Dendritic cell treated with granulocyte-macrophage colony-stimulating factor and Interleukin-4, amounts not matched to agents 40 ng/mL and 50 ng/mL, for 4 days (primary cell): ENCODE measurements at regions not wholly inside any gene's neighbourhood (a gene's known extent, or its start where the extent isn't known, plus 50 kb on each side); places are given as distances from the start of the nearest gene placed in this dataset.
A peak's percentile ranks its signal among the peaks of the same experiment; 100 is the strongest.

Experiments
- H3K27ac Mint-ChIP-seq: one replicate; pipeline ENCODE4 v1.8.0; 2022; ENCODE audit warnings: mild to moderate bottlenecking, mixed read lengths
- H3K27me3 Mint-ChIP-seq: one replicate; pipeline ENCODE4 v1.8.0; 2022; ENCODE audit warnings: mild to moderate bottlenecking, mixed read lengths
- H3K36me3 Mint-ChIP-seq: one replicate; pipeline ENCODE4 v1.8.0; 2022; ENCODE audit warnings: low read depth, mixed read lengths
- H3K4me1 Mint-ChIP-seq: one replicate; pipeline ENCODE4 v1.8.0; 2022; ENCODE audit warnings: low read depth, mixed read lengths
- H3K4me3 Mint-ChIP-seq: one replicate; pipeline ENCODE4 v1.8.0; 2022; ENCODE audit warnings: mild to moderate bottlenecking, moderate library complexity, mixed read lengths
- H3K9me3 Mint-ChIP-seq: one replicate; pipeline ENCODE4 v1.8.0; 2022; ENCODE audit warnings: mixed read lengths
- intact Hi-C: fragments of 100-400 bp; cut with micrococcal nuclease; formaldehyde crosslinking; loops from one replicate; pipeline ENCODE4 v1.15.0; 2022

DNA sequence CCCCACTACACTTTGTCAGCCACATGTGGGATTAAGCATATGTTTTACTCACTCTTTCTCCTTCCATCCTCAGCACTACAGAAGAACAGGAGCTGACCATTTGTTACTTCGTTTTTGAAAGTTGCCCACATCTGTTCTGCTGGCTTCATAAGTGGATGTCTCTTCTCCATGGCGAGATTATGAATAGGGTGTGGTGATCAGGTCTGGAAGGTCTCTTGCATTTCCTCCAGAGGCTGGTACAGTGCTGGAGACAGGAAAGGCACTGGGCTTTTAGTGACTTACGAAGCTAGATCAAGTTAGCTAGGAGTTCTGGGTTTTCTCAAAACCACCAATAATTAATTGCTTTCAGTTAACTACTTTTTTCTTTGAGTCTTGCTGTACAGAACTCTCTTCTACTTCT, 136.5 kb downstream of the AQP4 start:
- no peaks in the 10 kb centered on the region for H3K9me3 Mint-ChIP-seq
- H3K4me1 Mint-ChIP-seq: peaks cover 5% of the 10 kb centered on the region
- H3K4me3 Mint-ChIP-seq: no peak overlapping the region
- intact Hi-C loops: no loop called here
- H3K36me3 Mint-ChIP-seq: no peaks in the 10 kb centered on the region
- H3K27me3 Mint-ChIP-seq: no peaks in the 10 kb centered on the region
- H3K27ac Mint-ChIP-seq: no peak overlapping the region

DNA sequence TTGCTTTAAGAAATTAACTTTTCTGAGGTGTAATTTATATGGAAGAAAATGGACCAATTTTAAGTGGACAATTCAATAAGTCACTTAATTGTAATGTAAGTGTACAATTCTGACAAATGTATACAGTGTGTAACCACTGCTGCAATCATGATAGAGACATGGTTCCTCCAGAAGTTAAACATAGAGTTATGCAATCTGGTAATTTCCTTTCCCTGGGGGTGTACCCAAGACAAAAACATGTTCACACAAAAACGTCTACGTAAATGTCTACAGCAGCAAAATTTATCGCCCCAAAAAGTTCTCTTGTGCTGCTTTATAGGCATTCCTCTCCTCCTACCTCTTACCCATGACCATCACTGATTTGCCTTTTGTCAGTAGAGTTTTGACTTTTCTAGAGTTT, 141.5 kb downstream of the AQP4 start:
- Mint-ChIP-seq H3K36me3 (no peaks in the 10 kb centered on the region), H3K4me3 (peak overlapping the region; percentile 48), H3K27ac (peak overlapping the region; percentile 22), H3K9me3 (no peaks in the 10 kb centered on the region), H3K4me1 (peaks cover 28% of the 10 kb centered on the region), H3K27me3 (no peaks in the 10 kb centered on the region)
- intact Hi-C loops: no loop called here

DNA sequence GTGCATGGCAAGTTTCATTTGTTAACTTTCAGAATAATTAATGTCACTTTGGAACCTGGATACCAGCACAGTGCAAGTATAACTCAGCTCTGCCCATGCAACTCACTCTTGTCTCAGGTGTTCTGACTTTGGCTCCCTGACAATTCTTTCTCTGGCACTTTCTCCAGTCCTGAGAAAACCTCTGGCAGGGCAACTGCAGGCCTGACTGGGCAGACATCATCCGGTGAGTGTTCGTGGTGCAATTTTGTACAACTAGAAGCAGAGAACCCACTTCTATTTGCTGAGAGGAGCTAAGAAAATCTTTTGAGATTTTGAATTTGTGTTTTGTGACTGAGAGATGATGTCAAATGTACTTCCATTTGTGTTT, 143.0 kb downstream of the AQP4 start:
- Mint-ChIP-seq H3K27ac (no peak overlapping the region), H3K36me3 (no peaks in the 10 kb centered on the region), H3K9me3 (no peaks in the 10 kb centered on the region), H3K4me3 (no peak overlapping the region), H3K4me1 (peaks cover 28% of the 10 kb centered on the region), H3K27me3 (no peaks in the 10 kb centered on the region)
- intact Hi-C loops: no loop called here

DNA sequence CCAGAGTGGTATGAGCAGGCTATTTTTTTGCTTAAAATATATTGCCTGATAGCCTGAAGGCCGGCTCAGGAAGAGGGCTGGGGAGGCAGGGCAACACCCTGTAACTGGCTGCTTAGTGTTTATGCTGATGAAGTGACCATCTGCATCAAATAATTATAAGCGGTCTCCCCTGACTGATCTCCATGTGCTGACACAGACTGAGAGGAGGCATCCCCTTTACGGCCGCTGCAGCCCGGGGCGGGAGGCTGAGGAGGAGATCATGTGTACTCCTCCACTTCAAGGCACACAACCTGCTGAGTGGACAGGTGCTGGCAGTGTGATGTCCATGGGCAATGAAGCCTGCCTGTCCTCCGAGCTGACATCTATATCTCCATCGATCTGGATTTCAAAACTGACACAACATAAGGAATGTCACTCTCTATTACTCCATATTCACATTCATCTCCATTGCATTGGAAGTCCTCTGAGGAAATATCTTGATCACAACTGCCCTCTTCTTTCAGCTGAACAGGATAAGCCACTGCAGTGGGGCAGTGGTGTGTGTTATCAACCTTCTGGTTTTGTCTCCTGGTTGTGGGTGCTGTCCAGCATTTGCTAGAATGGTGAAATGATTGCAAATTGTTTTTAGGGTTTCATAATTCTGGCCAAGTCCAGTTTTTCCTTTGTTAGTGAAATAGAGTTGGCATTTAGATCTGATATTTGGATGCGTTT, 143.5 kb downstream of the AQP4 start:
- H3K4me1 Mint-ChIP-seq: peaks cover 28% of the 10 kb centered on the region
- H3K27ac Mint-ChIP-seq: no peak overlapping the region
- no peaks in the 10 kb centered on the region for H3K36me3 Mint-ChIP-seq
- H3K4me3 Mint-ChIP-seq: no peak overlapping the region
- H3K27me3 Mint-ChIP-seq: no peaks in the 10 kb centered on the region
- intact Hi-C loops: no loop called here
- H3K9me3 Mint-ChIP-seq: no peaks in the 10 kb centered on the region

DNA sequence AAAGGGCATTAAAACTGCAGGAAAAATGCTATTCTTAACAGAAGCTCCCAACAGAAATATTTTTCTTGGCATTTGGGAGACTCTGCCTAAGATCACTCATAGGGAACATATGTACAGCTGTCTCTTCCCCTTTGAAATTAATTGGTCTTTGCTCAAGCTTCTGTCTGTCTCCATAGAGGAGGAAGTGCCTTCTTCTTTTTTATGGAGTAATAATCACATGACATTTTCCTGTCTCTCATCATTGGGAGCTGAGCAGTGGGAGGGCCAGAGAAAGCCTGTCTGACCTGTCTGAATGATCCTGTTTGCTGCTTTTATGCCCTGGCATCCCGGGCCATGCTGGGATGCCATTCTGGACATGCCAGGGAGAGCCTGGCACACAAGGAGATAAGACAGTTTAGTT, 145.6 kb downstream of the AQP4 start:
- intact Hi-C loops: no loop called here
- no peaks in the 10 kb centered on the region for H3K27me3 Mint-ChIP-seq
- no peaks in the 10 kb centered on the region for H3K9me3 Mint-ChIP-seq
- H3K36me3 Mint-ChIP-seq: no peaks in the 10 kb centered on the region
- H3K27ac Mint-ChIP-seq: no peak overlapping the region
- H3K4me3 Mint-ChIP-seq: no peak overlapping the region
- peaks cover 33% of the 10 kb centered on the region for H3K4me1 Mint-ChIP-seq

DNA sequence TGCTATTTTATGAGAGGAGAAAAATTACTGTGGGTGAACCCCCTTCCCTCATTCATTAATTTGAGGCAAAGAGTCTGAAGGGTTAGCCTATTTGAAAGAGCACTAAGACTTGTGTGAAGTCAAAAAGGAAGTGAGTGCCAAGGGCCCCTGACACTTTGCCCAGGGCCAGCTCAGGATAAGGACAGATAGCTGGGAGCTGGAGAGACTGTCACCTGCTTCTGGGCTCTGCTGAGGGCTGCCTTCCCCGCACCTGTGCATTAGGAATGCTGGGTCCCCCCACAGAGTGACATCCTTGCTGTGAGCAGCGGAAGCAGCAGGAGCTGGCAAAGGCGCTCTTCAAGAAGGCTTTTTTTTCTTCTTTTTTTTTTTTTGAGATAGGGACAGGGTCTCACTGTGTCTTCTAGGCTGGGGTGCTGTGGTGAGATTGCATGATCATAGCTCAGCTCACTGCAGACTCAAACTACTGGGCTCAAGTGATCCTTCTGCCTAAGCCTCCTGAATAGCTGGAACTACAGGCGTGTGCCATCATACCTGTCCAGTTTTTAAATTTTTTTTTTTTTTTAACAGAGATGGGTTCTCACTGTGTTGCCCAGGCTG, 148.3 kb downstream of the AQP4 start:
- H3K4me1 Mint-ChIP-seq: peaks cover 30% of the 10 kb centered on the region
- intact Hi-C loops: no loop called here
- no peaks in the 10 kb centered on the region for H3K36me3 Mint-ChIP-seq
- no peak overlapping the region for H3K27ac Mint-ChIP-seq
- H3K9me3 Mint-ChIP-seq: no peaks in the 10 kb centered on the region
- no peaks in the 10 kb centered on the region for H3K27me3 Mint-ChIP-seq
- no peak overlapping the region for H3K4me3 Mint-ChIP-seq

DNA sequence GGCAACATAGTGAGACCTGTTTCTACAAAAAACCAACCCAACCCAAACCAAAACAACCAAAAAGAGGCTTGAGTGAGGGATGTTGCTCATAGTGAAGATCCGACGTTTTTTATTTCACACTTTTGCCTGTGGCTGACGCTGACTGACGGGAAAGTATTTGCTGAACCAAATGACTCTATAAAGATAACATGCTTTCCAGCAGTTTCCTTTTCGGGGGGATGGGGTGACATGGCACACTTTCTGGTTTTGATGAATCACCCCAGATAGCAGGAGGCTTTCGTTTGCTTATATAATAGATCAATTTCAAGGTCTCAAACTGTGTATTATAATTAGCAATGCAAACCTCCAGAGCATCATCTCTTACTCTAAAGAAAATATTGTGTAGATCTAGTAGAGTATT, 150.8 kb downstream of the AQP4 start:
- no peak overlapping the region for H3K27ac Mint-ChIP-seq
- no peak overlapping the region for H3K4me3 Mint-ChIP-seq
- H3K4me1 Mint-ChIP-seq: peaks cover 35% of the 10 kb centered on the region
- H3K27me3 Mint-ChIP-seq: no peaks in the 10 kb centered on the region
- intact Hi-C loops: no loop called here
- no peaks in the 10 kb centered on the region for H3K9me3 Mint-ChIP-seq
- no peaks in the 10 kb centered on the region for H3K36me3 Mint-ChIP-seq

DNA sequence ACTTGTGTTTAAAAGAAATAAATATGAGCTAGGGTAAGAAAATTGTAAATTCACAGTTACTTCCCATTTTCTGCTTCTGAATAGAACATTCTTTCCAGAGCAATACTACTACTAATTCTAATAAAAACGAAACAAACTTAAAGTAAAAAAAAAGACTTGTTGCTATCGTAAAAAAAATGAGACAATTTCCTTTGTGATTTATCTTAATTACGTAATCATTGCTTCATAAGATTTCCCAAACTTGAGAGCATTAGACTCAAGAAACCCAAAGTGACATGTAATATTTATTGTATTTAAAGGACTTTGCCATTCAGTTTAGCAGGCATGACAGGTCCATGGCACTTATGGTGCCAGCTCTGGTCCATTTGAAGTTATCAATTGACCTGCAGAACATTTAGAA, 153.8 kb downstream of the AQP4 start:
- no peaks in the 10 kb centered on the region for H3K36me3 Mint-ChIP-seq
- H3K27me3 Mint-ChIP-seq: no peaks in the 10 kb centered on the region
- H3K4me3 Mint-ChIP-seq: no peak overlapping the region
- no peak overlapping the region for H3K27ac Mint-ChIP-seq
- intact Hi-C loops: no loop called here
- no peaks in the 10 kb centered on the region for H3K9me3 Mint-ChIP-seq
- peaks cover 53% of the 10 kb centered on the region for H3K4me1 Mint-ChIP-seq

DNA sequence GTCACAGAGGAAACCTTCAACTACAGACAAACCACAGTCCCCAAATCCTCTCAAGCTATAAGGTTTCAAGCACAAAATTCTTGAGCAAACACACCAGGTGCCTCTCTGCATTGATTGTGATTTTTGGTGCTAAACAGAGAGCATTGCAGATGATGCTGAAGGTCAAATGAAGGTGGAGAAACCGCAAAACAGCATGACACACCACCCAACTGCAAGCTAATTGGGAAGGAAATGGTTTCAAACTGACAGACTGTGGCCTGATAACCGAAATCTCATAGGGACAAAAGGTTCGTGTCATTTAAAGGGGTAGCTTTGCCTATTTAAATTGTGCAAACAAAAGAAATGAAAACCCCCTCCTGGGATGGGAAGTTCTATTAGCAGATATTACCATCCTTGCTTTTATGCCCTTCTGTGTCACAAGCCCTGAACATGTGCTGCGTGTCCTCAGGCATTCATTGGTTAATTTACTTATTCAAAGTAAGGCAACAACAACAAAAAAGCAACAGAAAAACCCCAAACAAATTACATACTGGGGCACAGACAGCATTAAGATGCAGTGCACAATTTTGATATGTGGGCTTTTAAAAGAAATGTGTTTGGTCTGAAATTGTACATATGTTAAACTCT, 154.9 kb downstream of the AQP4 start:
- Mint-ChIP-seq H3K9me3 (no peaks in the 10 kb centered on the region), H3K4me1 (peaks cover 55% of the 10 kb centered on the region), H3K27ac (no peak overlapping the region), H3K36me3 (no peaks in the 10 kb centered on the region), H3K27me3 (no peaks in the 10 kb centered on the region), H3K4me3 (no peak overlapping the region)
- intact Hi-C loops: no loop called here

DNA sequence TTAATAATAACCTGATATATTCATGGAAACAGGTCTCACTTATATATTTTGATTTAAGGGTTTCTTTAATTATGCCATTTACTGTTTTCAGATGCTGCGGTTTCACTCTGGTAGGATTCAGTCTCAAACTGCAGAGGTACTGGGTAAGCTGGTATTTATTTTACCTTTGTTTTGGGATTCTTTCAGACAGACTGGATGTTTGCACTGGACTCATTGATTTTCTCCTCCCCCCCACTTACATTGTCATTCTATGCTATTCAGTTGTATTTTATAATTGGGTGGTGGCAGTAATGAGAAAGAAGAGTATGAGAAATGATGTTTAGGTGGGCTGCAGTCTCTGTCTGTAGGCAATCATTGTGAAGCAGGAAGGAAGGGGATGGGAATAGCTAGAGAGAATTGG, 155.6 kb downstream of the AQP4 start:
- intact Hi-C loops: no loop called here
- Mint-ChIP-seq H3K27me3 (no peaks in the 10 kb centered on the region), H3K27ac (no peak overlapping the region), H3K36me3 (no peaks in the 10 kb centered on the region), H3K9me3 (no peaks in the 10 kb centered on the region), H3K4me3 (no peak overlapping the region), H3K4me1 (peaks cover 61% of the 10 kb centered on the region)

DNA sequence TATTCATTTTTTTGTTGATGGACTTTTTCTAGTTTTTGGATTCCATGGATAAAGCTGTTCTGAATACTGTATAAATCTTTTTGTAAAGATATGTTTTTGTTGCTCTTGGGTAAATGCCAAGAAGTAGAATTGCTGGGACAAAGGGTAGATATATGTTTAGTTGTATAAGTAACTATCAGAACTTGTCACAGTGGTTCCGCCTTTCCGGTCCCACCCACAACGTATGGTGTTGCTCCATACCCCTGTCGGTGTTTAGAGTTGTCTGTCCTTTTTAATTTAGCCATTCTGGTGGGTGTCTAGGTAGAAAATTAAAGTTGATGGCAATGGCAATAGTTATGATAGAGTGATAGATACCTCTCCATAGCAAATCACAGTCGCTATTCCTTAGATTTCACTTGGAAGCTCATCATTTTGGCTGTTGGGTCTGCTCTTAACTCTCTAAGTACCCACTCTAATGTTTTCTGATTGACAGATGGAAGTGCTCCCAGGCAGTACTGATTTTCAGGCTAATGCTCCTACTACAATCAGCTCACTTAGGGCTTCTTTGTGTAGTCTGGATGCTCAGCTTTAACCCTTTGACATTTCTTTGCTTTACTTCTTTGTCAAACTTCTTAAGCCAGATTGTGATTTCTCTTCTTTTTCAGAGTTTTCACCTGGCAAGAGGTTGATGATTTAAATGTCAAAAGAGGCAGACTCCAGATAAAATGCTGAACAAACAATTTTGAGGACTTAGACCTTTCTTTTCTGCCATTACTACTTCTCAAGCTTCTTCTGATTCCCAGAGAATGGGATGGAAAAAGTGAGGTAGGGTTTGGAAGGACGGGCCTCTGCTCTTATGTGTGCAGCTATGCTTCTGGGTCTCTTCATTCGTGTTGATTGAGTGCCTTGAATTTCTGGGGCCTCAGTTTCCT, 156.4 kb downstream of the AQP4 start:
- Mint-ChIP-seq H3K4me1 (peaks cover 61% of the 10 kb centered on the region), H3K4me3 (no peak overlapping the region), H3K27me3 (no peaks in the 10 kb centered on the region), H3K27ac (no peak overlapping the region), H3K9me3 (no peaks in the 10 kb centered on the region), H3K36me3 (no peaks in the 10 kb centered on the region)
- intact Hi-C loops: no loop called here

DNA sequence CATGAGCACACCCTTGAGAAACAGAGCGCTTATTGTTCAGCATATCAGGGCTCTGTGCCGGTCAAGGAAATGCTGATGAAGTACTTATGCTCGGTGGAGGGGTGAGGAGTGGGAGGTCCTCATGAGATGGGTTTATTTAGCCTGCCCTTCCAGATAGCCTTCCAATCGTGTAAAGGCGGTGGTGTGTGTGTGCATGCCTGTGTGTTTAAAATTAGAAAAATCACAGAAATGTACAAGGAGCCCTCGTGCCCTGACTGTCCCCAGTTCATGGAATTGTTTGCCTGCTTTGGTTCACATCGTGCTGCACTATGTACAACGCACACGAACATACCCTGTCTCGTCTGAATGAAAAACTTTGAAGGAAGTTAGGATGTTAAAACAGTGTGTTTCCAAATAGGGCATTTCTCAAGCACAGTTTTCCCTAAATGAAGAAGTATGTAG, 158.6 kb downstream of the AQP4 start:
- intact Hi-C loops: no loop called here
- Mint-ChIP-seq H3K4me3 (no peak overlapping the region), H3K27ac (no peak overlapping the region), H3K36me3 (no peaks in the 10 kb centered on the region), H3K9me3 (no peaks in the 10 kb centered on the region), H3K4me1 (peaks cover 64% of the 10 kb centered on the region), H3K27me3 (no peaks in the 10 kb centered on the region)

DNA sequence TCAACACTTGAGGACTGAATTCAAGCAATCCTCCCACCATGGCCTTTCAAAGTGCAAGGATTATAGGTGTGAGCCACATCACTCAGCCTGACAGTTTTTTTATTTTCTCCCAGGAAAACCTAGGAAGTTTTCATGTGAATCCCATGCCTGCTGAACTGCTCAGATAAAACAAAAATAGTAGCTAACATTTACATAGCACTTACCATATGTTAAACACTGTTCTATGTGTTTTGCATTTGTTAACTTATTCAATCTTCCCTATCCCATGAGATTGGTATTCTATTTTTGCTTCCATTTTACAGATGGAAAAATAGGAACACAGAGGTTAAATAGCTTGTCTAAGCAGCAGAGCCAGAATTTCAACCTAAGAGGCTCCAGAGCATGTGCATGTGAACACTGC, 157.4 kb upstream of the KCTD1 start:
- Mint-ChIP-seq H3K4me3 (no peak overlapping the region), H3K9me3 (no peaks in the 10 kb centered on the region), H3K36me3 (no peaks in the 10 kb centered on the region), H3K27ac (no peak overlapping the region), H3K4me1 (peaks cover 63% of the 10 kb centered on the region), H3K27me3 (no peaks in the 10 kb centered on the region)
- intact Hi-C loops: no loop called here
